GM19397 (cell line): ENCODE measurements at regions not wholly inside any gene's neighbourhood (a gene's known extent, or its start where the extent isn't known, plus 50 kb on each side); places are given as distances from the start of the nearest gene placed in this dataset.

ENCODE experiments used
- ATAC-seq: cut with Tn5 transposase; IDR thresholded peaks from one replicate; pipeline ENCODE4 v1.9.1; 2021; ENCODE audit warnings: mild to moderate bottlenecking, moderate library complexity; ENCODE audit not compliant: unreplicated experiment

DNA sequence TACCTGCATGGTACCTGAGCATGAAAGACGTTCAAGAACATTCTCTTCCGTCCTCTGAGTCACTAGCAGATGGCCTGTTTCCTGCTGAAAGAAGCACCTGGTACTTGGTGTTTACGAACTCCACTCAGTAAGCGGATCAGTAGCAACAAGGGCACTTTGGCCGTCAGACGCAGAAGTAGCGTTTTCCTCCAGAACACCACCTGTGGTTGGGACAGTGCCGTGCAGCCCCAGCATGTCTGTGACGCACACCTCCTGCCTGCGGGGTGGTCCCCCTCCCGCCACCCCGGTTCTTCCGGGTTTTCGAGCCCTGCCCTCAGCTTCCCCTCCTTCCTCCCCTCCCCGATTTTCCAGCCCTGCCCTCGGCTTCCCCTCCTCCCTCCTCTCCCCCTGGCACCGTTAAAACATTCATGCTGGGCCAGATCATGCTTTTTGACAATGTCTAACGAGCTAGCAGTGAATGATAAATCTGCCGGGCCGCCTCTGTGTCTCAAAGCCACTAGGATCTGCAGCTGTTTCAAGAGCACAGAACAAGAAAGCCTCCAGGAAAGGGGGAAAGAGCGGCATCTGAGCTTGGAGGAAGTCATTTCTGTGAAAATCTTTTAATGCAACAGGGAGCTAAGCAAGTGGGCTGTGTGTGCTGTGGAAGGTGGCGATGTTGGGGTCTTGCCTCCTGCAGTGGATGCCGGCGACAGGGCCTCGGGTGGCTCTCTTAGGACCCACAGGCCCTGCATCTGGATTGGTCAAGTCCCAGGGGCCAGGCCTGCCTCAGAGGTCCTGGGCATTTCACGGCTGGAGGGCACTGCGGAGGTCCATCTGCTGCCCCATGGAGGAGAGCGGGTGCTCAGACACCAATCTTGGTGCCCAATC, 207.9 kb downstream of the ERMARD start:
- ATAC-seq, result no peak

DNA sequence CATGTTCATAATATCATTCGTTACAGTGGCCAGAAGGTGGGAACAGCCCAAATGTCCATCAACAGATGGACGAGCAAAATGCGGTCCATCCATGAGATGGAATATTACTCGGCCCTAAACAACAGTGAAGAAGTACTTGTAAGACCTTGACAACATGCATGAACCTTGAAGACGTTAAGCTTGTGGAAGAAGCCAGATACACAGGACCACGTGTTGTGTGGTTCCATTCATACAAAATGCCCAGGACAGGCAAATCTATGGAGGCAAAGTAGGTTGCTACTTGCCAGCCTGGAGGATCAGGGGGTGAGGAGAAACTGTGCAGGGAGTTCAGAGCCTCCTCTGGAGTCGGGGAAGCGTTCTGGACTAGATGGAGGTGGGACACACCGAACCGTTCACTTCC, 207.1 kb downstream of the ERMARD start:
- ATAC-seq, result no peak

DNA sequence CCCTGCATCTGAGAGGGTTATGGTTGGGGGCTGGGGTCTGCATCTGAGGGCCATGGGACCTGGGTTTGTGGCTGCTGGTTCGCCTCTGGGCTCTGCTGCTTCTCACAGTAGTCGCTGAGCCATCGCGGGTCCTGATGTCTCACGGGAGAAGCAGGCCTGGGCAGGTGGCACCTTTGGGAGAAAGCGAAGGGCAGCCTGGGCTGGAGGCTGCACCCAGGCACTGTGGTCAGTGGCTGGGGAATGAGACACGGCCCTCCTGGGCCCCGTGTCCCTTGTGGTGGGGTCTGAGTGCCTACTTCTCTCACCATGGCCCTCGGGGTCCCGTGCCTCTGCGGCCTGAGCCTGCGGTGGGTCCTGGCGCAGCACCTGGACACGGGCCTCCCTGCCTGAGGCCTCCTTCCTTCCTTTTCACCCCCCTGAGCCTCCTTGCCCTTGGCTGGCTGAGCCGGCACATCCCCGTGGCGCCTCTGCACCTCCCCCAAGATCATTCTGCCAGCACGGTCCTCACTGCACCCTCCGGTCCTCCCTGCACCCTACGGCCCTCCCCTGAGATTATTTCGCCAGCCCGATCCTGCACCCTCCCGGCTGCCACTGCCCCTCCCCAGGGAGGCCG, 206.0 kb downstream of the ERMARD start:
- ATAC-seq, result no peak

DNA sequence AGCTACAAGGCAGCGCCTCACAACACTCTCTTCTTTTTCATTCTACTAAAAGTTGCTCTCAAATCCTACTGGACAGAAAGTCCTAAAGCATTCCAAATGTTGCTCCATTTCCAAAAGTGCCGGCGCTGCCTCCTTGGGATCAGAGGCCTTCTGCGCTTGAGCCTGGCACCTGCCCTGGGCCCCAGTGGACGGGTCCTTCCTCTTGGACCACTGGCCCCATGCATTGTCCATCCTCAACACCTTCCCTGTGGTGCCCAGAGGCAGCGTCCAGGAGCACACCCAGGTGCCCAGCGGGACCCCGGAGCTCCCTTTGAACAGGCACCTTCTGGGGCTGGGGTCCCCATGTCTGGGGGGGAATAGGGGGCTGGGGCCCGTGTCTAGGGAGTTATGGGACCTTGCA, 205.2 kb downstream of the ERMARD start:
- no peak for ATAC-seq

DNA sequence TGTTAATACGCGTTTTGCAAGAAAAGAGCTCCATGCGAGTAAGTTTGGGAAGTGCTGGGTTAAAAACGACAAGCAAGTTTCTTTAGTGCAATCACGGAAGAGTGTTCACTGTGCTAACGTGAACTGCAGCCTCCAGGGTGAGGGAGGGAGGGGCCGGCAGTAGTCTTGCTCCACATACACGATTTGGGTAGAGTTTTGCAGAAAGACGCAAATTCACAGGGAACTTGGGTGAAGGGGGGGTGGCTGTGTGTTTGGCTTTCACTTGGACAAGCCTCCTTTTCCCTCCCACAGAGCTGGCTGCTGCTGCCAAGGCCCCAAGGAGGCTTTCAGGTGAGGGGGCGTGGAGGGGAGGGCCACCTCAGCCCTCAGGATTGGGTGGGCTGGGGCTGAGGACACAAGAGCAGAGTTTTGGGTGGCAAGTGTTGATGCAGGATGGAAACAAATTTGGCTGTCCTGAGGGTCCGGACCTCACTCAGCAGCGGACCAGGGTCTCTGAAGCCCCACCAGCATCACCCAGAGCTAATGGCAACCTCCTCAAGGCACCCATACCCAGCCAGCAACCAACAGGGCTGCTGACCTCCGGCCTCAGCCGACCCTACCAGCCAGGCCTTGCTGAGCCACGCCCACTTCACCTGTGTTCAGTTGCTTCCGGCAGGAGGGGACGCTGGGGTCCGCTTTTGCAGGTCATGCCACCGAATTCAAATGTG, 204.5 kb downstream of the ERMARD start:
- ATAC-seq, result no peak

DNA sequence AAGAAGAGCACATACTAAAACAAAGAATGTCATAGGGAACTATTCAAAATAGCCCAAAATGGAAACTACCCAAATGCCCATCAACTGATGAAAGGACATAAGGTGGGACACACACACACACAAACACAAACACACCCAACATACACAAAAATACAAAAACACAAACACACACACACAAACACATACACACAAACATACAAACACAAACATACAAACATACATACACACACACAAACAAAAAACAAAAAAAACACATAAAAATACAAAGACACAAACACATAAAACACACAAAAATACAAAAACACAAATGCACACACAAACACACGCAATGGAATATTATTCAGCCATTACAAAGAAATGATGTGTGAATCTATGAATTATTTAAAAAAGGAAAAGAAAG, 203.6 kb downstream of the ERMARD start:
- ATAC-seq, result no peak

DNA sequence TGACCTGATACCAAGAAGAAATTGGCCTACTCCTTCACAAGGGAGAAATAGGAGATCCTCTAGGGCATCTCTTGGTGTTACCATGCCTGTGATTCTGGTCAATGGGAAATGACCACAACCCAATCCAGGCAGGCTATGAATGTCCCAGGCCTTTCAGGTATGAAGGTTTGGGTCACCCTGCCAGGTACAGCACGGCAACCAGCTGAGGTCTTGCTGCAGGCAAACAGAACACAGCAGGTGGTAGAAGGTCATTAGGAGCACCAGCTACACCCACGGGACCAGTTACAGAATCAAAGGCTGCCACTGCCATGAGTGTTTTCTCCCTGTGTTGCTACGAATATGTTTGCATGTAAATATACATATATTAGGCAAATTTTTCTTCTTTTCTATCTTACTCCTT, 202.3 kb downstream of the ERMARD start:
- ATAC-seq, result no peak

DNA sequence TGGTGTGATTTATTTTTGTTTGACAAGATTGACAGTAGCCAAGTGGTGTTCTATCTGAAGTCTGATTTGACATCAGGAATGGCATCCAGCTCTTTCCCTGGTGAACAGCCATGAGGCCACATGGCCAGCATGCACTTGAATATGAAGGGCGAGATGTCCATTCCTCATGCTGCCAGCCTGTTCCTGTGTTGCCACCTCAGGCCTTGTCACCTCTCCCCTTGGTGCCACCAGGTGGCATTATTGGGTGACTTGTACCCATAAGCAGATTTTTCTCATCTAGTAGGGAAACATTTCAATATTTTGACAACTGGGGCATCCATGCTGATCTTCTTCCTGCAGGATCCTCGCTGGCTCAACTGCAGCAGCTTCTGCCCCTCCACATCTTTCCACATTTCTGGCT, 199.1 kb downstream of the ERMARD start:
- no peak for ATAC-seq

DNA sequence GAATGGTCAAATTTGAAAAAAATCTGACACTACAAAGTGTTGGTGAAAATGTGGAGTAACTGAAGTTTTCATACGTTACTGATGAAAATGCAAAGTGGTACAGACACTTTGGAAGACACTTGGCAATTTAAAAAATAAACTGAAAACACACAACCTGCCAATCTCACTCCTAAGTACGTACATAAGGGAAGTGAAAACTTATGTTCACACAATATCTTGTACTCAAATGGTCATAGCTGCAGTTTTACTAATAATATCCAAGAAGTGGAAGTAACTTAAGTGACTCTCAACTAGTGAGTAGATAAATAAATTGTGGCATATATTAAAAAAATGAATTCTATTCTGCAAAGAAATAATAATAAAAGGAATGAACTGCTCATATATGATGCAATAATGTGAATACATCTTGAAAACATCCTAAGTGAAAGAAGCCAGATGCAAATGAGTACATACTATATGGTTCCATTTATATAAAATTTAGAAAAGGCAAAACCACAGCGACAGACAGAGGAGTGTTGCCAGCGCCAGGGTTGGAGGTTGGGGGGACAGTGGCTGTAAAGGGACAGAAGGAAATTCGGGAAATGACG, 198.2 kb downstream of the ERMARD start:
- ATAC-seq, result no peak

DNA sequence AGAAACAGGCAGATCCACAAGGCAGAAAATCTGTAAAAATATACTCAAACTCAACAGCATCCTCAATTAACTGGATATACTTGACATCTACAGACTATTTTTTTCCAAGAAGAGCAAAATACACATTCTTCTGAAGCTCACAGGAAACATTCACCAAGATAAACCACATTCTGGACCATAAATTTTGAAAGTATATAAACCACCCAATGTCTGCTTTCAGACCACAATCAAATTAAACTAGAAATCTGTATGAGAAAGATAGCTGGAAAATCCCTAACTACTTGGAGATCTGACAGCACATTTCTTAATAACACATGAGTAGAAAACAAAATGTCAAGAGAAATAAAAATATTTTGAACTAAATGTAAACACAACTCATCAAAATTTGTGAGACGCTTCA, 195.5 kb downstream of the ERMARD start:
- no peak for ATAC-seq

DNA sequence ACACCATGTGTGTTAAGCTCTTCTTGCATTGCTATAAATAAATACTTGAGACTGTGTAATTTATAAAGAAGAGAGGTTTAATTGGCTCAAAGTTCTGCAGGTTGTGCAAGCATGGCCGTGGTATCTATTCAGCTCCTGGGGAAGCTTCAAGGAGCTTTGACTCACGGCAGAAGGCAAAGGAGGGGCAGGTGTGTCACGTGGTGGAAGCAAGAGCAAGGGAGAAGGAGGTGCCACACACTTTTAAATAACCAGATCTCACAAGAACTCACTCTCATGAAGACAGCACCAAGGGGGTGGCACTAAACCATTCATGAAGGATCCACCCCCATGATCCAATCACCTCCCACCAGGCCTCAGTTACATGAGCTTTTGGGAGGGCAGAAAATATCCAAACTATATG, 193.7 kb downstream of the ERMARD start:
- ATAC-seq, result no peak

DNA sequence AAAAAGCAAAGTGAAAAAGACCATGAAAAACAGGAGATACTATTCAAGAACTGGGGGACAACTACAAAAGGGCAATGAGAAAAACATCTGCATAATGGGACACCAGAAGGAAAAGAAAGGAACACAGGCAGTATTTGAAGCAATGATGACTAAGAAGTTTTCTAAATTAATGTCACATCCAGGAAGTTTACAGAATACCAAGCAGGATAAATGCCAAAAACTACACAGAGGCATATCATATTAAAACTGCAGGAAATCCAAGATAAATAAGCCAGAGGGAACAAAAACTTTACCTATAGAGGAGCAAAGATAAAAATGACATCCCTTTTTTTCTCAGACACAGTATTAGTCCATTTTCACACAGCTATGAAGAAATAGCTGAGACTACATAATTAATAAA, 193.0 kb downstream of the ERMARD start:
- ATAC-seq, result no peak

DNA sequence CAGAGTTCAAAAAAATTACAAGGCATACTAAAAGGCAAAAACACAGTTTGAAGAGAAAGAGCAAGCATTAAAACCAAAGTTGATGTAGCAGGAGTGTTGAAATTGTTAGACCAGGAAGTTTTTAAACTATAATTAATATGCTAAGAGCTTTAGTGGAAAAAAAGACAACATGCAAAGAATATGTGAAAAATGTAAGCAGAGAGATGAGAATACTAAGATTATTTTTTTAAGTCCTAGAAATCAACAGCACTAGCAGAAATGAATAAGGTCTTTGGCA, 192.6 kb downstream of the ERMARD start:
- no peak for ATAC-seq

DNA sequence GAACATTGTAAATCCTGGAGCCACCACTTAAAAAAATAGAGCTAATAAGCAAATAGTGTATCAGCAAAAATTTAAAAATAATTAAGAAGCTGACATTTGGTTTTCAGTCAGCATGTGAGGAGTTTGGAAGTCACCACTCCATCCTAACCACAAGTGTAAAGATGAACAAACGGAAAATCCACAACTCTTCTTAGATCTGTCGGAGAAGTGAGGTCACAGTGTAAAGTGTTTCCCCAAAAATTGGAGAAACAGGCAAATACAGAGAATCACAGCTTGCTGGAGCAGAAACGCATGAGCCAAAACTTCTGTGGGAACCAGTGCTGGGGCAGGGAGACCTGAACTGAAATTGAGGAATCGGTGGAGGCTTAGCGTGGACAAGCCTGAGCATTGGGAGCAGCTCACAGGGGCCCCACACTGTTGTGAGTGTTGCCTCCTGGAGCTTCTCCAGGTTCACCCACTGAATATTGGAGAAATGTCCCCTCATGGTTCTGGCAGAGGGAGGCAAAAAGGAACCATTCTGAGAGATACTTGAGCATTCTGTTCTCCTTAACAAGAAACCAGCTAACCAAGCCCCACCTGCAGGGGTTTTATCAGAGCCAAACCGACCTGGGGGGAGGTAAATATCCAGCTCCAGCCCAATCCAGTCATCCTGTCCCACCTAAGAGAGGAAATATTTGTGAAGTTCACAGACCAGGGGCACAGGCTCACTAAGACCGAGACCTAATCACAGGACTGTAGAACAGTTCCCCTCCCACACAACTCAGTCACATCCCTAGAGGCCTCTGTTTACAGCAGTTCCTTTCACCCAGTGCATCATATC, 192.0 kb downstream of the ERMARD start:
- ATAC-seq, result no peak

DNA sequence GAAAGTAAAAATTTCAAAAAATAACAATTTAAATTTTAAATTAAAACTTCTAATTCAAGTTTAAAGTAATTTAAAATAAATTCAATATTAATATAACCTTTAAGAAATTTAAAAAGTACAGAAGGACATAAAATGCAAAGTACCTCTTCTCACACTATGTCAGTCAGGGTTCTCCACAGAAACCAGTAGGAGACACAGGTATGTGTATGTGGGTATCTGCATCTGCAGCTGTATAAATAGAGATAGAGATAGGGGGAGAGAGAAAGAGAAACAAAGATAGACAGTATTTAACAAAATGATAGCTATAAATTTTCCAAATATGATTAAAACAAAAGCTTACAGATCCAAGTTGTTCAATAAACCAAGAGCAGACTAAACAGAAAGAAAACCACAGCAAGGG, 190.8 kb downstream of the ERMARD start:
- no peak for ATAC-seq

DNA sequence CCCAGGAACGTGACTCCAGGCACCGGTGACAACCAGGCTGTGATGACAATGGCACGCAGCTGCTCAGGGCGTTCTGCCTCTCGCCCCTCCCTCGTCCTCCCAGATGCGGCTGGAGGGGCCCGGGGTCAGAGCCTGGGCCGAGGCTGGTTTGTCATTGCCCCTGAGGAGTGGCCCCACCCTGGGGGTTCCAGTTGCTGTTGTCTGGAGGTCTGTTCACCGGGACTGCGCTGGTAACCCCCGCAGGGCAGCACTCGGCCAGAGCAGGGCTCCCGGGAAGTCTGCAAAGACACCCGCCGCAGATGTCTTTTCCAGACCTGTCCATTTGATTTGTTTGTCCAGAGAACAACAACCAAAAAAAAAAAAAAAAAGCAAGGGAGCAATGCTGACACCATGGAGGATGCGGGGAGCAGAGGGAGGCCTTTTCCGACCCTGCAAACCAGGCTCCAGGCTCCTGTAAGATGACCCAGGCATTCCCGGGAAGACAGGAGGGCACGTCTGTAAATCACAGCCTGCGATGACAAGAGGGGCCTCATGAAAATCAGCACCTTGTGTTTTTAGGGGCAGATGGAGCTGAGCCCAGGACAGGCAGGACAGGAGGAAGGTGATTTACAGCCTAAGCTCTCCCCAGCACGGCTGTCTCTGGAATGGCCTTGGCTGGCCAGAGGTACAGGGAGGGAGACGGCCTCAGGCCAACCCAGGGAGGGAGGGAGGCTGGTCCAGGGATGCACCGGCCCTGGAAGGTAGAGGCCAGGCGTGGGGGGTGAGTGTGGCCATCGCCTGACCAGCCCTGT, 189.3 kb downstream of the ERMARD start:
- ATAC-seq, result no peak

DNA sequence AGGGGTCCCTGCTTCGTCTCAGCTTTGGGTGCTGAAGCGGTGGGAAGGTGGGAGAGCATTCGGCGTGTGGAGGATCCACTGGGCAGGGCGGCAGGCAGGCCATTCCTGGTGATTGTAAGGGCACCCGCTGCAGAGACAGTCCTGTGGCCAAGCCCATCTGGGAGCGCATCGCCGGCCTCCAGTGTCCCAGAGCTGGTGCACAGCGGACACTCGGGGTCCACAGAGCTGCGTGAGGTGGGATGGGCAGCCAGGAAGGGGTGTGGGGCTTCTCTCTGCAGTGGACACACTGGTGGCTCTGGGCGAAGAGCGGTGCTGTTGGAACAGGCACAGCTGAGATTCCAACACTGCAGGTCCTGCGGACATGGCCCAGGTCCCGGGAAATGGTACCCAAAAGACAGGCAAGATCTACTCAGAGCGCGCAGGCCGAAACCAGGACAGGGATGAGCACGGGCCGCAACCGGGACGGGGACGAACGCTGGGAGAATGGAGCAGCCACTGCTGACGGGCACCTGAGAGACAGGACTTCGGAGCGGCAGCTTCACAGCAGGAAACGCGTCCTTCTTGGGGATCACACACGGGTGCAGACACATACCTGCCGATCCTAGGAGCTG, 188.2 kb downstream of the ERMARD start:
- ATAC-seq, result no peak

DNA sequence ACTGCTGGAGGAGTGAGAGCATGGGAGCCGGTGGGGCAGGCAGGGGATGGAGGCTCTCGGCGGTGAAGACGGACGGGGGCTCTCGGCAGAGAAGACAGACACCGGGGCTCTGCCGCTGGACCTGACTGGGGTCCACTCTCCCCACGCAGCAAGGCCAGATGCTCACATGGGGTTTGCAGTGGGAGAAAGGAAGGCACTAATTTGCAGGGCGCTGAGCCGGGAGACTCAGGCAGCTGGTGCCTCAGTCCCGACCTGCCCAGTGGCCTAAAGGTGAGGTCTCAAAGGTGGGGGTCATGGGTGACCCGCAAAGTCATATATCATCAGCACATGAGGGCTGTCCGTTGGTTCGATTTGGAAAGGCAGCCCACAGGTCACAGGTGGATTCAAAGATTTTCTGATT, 187.3 kb downstream of the ERMARD start:
- no peak for ATAC-seq

DNA sequence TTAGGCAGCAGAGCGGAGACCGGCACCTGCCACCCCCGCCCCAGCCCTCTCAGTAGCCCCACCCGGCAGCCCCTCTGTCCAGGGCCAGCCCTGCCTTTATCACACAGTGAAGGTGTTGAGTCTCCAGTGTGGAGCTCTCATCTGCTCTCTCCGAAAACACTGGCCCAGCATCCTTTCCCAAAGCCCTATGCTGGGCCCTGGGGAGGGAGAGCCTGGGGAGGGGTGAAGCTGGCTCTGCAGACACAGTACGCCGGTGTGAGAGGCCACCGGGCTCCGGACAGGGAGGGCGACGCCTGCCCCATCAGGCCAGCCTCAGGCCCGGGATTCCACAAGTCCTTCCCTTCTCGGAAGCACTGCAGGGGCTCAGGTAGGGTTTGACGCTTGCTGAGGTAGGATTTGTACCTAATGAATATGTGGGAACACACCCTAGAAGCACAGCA, 186.9 kb downstream of the ERMARD start:
- ATAC-seq, result no peak
